ENCODE measurements at regions not wholly inside any gene's neighbourhood (a gene's known extent, or its start where the extent isn't known, plus 50 kb on each side); places are given as distances from the start of the nearest gene placed in this dataset.
"Not testable (repeated sequence)": the region's sequence is repeated elsewhere in the genome, so short reads cannot be mapped to it uniquely, and the experiment has no call there.

- Histone ChIP-seq H3K9me3 (replicated peaks; ENCODE audit: insufficient read depth, low read length) (no peaks in the 10 kb centered on the region), H3K4me2 (ENCODE audit: low read depth, low read length) (no peak overlapping the region), H4K20me1 (ENCODE audit: insufficient read depth, low read length) (no peaks in the 10 kb centered on the region), H3K4me1 (ENCODE audit: low read length) (no peaks in the 10 kb centered on the region), H3F3A (ENCODE audit: insufficient read depth, low read length) (no peaks in the 10 kb centered on the region), H3K27ac (ENCODE audit: low read length) (no peak overlapping the region), H3K79me2 (ENCODE audit: low read length) (no peaks in the 10 kb centered on the region), H3K27me3 (replicated peaks; ENCODE audit: insufficient read depth, low read length) (no peaks in the 10 kb centered on the region), H3K36me3 (replicated peaks; ENCODE audit: insufficient read depth, low read length) (no peaks in the 10 kb centered on the region), H3K9me2 (replicated peaks; ENCODE audit: insufficient read depth, low read length) (no peaks in the 10 kb centered on the region), H3K4me3 (ENCODE audit: low read length) (no peak overlapping the region), H3K9ac (ENCODE audit: low read length) (no peak overlapping the region), H2AFZ (ENCODE audit: low read length) (no peak overlapping the region)
- TF ChIP-seq EZH2 (optimal IDR thresholded peaks at IDR 0.05; ENCODE audit: low read depth, low read length) = no peak
- no peak for TF ChIP-seq EZH2phosphoT487 (IDR thresholded peaks at IDR 0.05; ENCODE audit: low read length)
- no peak for TF ChIP-seq CTCF (IDR thresholded peaks at IDR 0.05; ENCODE audit: low read length)
- DNase-seq = no peak
Observed at GRCh38 chr6:68026483-68026882, 608.6 kb upstream of the ADGRB3 start.

GRCh38 chr6:68025764-68026163, 609.3 kb upstream of the ADGRB3 start:
- Histone ChIP-seq H3K4me3 (ENCODE audit: low read length) (no peak overlapping the region), H3K36me3 (replicated peaks; ENCODE audit: insufficient read depth, low read length) (no peaks in the 10 kb centered on the region), H3K4me1 (ENCODE audit: low read length) (no peaks in the 10 kb centered on the region), H2AFZ (ENCODE audit: low read length) (no peak overlapping the region), H3K9me2 (replicated peaks; ENCODE audit: insufficient read depth, low read length) (no peaks in the 10 kb centered on the region), H3K9me3 (replicated peaks; ENCODE audit: insufficient read depth, low read length) (no peaks in the 10 kb centered on the region), H3K27me3 (replicated peaks; ENCODE audit: insufficient read depth, low read length) (no peaks in the 10 kb centered on the region), H4K20me1 (ENCODE audit: insufficient read depth, low read length) (no peaks in the 10 kb centered on the region), H3K9ac (ENCODE audit: low read length) (no peak overlapping the region), H3K79me2 (ENCODE audit: low read length) (no peaks in the 10 kb centered on the region), H3K27ac (ENCODE audit: low read length) (no peak overlapping the region), H3F3A (ENCODE audit: insufficient read depth, low read length) (no peaks in the 10 kb centered on the region), H3K4me2 (ENCODE audit: low read depth, low read length) (no peak overlapping the region)
- DNase-seq = no peak
- TF ChIP-seq CTCF (IDR thresholded peaks at IDR 0.05; ENCODE audit: low read length) = no peak
- no peak for TF ChIP-seq EZH2 (optimal IDR thresholded peaks at IDR 0.05; ENCODE audit: low read depth, low read length)
- no peak for TF ChIP-seq EZH2phosphoT487 (IDR thresholded peaks at IDR 0.05; ENCODE audit: low read length)

GRCh38 chr6:68024570-68025269, 610.4 kb upstream of the ADGRB3 start:
- no peak overlapping the region for H3K27ac ChIP-seq (ENCODE audit: low read length)
- no peaks in the 10 kb centered on the region for H3K9me3 ChIP-seq (replicated peaks; ENCODE audit: insufficient read depth, low read length)
- no peak for DNase-seq
- H3K9me2 ChIP-seq (replicated peaks; ENCODE audit: insufficient read depth, low read length) = no peaks in the 10 kb centered on the region
- no peak overlapping the region for H3K9ac ChIP-seq (ENCODE audit: low read length)
- H4K20me1 ChIP-seq (ENCODE audit: insufficient read depth, low read length) = no peaks in the 10 kb centered on the region
- no peaks in the 10 kb centered on the region for H3F3A ChIP-seq (ENCODE audit: insufficient read depth, low read length)
- no peaks in the 10 kb centered on the region for H3K27me3 ChIP-seq (replicated peaks; ENCODE audit: insufficient read depth, low read length)
- H3K36me3 ChIP-seq (replicated peaks; ENCODE audit: insufficient read depth, low read length) = no peaks in the 10 kb centered on the region
- TF ChIP-seq EZH2 (optimal IDR thresholded peaks at IDR 0.05; ENCODE audit: low read depth, low read length) = no peak
- TF ChIP-seq CTCF (IDR thresholded peaks at IDR 0.05; ENCODE audit: low read length) = no peak
- no peak for TF ChIP-seq EZH2phosphoT487 (IDR thresholded peaks at IDR 0.05; ENCODE audit: low read length)
- no peak overlapping the region for H3K4me3 ChIP-seq (ENCODE audit: low read length)
- H2AFZ ChIP-seq (ENCODE audit: low read length) = no peak overlapping the region
- H3K79me2 ChIP-seq (ENCODE audit: low read length) = no peaks in the 10 kb centered on the region
- H3K4me2 ChIP-seq (ENCODE audit: low read depth, low read length) = no peak overlapping the region
- H3K4me1 ChIP-seq (ENCODE audit: low read length) = no peaks in the 10 kb centered on the region

- H3K4me3 ChIP-seq (ENCODE audit: low read length); H3F3A ChIP-seq (ENCODE audit: insufficient read depth, low read length); H3K4me2 ChIP-seq (ENCODE audit: low read depth, low read length); H3K4me1 ChIP-seq (ENCODE audit: low read length); H3K27ac ChIP-seq (ENCODE audit: low read length); H3K36me3 ChIP-seq (replicated peaks; ENCODE audit: insufficient read depth, low read length); H3K27me3 ChIP-seq (replicated peaks; ENCODE audit: insufficient read depth, low read length); H3K9ac ChIP-seq (ENCODE audit: low read length); H3K79me2 ChIP-seq (ENCODE audit: low read length); H3K9me2 ChIP-seq (replicated peaks; ENCODE audit: insufficient read depth, low read length); H3K9me3 ChIP-seq (replicated peaks; ENCODE audit: insufficient read depth, low read length); H2AFZ ChIP-seq (ENCODE audit: low read length); DNase-seq; H4K20me1 ChIP-seq (ENCODE audit: insufficient read depth, low read length): not testable (repeated sequence)
Observed at GRCh38 chr6:68022968-68023367, 612.1 kb upstream of the ADGRB3 start.
